NCI-H82 (cell line): ENCODE measurements at regions not wholly inside any gene's neighbourhood (a gene's known extent, or its start where the extent isn't known, plus 50 kb on each side); places are given as distances from the start of the nearest gene placed in this dataset.

Experiments used
- DNase-seq: peaks from one replicate; lab custom pipeline; 2025; lab: John Stamatoyannopoulos, UW

GRCh38 chr6:148104131-148104530 is 238.5 kb upstream of the SASH1 start:
- no peak for DNase-seq

- DNase-seq = no peak
These were observed 236.9 kb upstream of the SASH1 start for GRCh38 chr6:148105695-148106094.

GRCh38 chr6:148107911-148108310 is 234.7 kb upstream of the SASH1 start:
- no peak for DNase-seq

GRCh38 chr6:148109732-148110131 is 232.9 kb upstream of the SASH1 start:
- DNase-seq = peak; percentile 86

- DNase-seq = no peak
These were observed 231.7 kb upstream of the SASH1 start for GRCh38 chr6:148110925-148111324.

DNA sequence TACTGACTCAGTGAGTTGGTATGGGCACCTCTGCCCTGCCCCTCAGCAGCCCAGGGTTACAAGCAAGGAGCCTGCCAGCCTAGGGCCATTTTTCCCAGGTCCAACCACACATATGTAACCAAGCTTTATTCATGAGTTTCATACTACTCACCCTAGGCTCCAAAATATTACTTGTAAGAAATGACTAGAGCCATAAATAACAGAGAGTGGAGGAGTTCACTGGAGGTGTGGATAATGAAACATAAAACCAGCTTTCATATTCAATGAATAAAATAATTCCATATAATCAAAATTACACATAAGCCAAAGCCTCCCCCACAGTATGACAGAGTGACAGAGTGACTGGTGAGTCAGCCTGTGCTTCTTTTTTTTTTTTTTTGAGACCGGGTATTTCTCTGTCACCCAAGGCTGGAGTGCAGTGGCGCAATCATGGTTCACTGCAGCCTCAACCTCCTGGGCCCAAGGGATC is 229.8 kb upstream of the SASH1 start:
- DNase-seq = no peak

DNA sequence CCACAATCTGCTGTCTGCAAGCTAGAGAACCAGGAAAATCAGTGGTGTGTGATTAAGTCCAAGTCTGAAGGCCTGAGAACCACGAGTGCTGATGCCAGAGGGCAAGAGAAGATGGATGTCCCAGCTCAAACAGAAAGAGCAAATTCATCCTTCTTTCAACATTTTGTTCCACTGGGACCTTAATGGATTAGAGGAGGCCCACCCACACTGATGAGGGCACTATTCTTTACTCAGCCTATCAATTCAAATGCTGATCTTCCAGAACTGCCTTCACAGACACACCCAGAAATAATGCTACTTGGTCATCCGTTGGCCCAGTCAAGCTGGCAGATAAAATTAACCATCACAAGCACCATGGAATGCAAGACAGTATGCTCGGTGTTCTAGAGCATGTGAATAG is 226.6 kb upstream of the SASH1 start:
- DNase-seq = no peak

DNA sequence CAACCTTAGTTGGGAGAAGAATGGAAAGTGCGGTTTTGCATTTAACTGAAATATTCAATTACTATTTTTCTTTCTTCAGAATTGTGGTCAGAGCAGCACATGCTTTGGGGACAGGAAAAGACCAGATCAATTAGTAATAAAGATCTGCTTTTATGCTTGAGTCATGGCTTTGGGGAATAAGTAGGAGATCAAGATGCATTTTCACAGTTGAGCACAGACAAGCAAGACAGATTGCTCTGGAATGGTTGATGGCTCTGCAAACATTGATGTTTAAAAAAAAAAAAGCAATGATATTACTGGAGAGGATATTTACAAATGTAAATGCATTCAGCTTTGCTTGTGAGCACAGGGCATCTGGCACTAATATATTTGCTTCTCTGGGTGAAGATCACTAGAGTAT is 224.4 kb upstream of the SASH1 start:
- DNase-seq = no peak

GRCh38 chr6:148128014-148128730 is 214.5 kb upstream of the SASH1 start:
- DNase-seq = no peak

- DNase-seq = no peak
These were observed 208.0 kb upstream of the SASH1 start for GRCh38 chr6:148134592-148134991.

DNA sequence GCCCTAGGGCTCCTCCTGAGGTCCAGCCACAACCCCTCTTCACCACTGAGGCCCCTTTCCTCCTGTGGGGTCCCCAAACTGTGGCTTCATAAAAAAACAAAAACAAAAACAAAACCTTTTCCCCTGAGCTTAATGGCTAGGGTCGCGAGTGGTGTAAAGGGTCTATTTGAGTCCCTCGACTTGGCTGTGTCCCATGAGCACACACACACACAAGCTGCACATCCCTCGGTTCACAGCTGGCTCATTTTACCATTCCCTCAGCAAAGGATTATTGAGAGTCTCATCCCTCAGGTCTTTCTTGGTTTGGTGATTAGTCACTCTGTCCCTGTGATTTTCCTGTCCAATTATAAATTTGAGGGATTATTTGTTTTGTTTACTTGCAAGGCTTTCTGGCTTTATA is 206.1 kb upstream of the SASH1 start:
- DNase-seq = peak; percentile 42

- no peak for DNase-seq
These were observed 205.0 kb upstream of the SASH1 start for GRCh38 chr6:148137652-148138051.

DNA sequence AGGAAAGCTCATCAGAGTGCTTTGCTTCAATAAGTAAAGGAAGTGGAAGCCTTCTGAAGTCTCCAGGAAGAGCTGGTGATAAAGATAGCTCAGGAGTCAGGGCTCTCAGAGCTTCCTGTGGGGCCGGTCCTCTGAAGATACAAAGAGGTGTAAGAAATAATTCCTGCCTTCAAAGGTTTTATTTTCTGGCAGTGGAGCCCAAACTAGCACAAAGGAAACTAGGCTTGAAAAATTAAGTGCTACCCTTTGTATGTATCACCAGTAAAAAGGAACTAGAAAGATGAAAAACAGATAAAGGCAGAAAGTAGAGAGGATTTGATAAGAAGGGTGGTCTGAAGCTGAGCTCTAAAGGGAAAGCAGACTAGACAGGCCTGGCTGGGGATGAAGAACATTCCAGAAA is 204.1 kb upstream of the SASH1 start:
- no peak for DNase-seq

- DNase-seq = no peak
These were observed 201.7 kb upstream of the SASH1 start for GRCh38 chr6:148140772-148141557.

- no peak for DNase-seq
These were observed 199.8 kb upstream of the SASH1 start for GRCh38 chr6:148142821-148143220.

DNA sequence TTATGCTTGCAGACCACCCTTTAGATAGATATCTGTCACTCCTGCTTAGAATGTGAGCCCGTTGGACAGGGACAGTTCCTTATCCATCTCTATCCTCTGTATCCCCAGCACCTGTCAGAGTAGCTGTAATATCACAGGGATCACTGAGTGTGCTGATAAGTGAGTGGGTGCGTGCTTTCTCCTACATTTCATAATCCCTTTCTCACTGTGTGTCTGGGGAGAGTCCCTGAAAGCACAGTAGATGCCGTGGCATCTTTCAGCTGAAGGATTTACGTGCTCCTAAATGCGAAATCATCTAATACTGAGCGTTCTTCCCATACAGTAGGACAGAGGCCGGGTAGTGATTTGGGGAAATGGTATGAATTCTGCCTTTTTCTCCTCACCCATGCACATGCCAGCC is 198.9 kb upstream of the SASH1 start:
- peak; percentile 11 for DNase-seq

DNA sequence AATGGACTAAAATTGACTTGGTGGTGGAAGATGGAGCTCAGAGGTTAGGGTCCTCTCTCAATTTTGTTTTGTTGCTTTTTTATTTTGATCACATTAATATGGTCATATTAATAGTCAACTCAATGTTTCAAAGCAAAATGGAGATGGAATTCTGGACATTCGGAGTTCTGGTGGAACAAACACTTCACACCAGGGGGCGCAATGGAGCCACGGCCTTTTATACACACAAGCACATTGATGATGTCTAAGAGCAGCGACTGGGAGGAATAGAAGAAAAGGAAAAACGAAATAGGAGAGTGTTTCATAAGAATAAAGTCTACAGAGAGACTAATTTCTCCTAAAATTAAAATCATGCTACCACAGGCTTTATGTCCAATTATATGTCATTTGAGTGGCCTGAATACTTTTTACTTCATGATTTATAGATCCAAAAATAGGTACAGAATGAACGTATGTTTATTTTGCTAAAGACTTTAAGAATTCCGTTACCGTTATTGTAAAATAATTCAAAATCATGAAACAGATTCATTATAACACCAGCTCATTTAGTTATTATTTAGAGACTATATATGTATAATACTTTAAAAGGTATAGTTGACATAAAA is 197.6 kb upstream of the SASH1 start:
- peak; percentile 92 for DNase-seq

DNA sequence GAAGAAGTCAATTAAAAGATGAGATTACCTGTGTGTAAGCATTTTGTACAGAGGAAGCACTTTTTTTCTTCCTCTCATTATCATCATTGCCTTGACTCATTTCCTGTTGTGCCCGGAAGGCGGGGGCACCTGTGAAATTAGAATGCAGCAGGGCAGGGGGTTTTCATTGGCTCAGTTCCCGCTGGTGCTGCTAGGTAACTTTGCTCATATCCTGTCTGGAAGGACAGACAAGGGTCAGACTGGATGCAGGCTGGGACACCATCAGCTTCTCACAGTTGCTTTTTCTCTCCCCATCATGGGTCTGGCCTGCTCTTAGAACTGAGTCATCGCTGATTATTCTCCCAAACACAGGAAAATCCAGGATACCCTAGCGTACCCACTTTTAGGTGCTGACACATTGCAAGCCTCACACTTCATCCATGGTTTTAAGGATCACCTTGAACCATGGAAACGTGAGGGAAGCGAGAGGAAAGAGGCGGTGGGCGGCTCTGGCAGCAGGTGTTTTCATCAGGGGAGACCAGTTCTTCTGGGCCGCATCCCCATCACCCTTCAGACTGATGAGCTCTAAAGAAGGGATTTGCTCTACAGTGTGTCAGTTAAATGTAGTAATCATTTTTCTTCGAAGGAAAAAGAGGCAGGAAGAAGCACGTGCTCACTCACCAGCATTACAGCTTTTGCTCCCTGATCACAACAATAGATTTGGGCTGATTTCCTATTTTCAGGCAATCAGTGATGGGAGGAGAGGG is 195.7 kb upstream of the SASH1 start:
- DNase-seq = no peak

DNA sequence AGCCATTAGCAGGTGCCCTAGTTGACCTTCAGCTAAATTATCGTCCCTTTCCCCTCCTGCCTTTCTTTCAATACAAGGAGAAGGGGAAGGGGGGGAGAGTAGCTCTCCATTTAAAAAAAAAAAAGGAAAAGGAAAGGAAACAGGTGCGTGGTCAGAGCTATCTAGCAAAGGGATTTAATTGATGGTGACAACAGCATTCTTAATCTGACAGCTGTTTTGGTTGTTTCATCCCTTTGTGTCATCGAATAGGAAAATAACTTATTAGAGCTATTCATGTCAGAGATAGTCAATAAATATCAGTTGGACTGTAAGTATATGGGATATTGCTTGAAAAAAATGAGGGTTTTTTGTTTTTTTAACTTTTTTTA is 195.2 kb upstream of the SASH1 start:
- peak; percentile 54 for DNase-seq

DNA sequence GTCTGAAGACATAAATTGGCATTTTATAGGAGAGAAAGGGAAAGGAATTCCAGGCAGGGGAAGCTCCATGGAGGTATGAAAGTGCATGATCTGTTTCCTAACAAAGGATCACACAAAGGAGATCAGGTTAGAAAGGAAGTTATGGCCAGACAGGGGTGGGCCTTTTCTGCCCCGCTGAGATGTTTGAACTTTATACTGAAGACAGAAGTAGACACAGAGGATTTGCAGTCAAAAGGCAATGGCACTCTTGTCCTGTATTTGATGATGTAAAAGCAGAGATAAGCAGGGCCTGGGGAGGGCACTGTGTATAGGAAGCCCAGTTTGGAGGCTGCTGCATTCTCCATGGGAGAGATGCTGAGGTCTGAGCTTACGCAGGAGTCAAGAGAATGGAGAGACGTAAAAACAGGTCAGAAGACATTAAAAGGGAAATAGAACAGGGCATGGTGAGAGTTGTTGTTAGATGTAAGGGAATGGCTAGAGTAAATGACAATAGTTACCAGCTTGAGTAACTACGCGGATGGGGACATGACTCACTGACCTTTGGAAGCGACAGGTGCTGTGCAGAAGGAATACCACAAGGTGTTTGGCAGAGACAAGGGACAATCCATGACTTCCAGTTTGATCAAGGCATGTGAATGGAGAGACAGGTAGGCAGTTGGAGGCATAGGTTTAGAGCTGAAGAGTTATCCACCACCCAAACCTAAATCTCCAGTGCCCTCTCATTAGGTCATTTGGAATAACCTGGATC is 190.6 kb upstream of the SASH1 start:
- DNase-seq = no peak

DNA sequence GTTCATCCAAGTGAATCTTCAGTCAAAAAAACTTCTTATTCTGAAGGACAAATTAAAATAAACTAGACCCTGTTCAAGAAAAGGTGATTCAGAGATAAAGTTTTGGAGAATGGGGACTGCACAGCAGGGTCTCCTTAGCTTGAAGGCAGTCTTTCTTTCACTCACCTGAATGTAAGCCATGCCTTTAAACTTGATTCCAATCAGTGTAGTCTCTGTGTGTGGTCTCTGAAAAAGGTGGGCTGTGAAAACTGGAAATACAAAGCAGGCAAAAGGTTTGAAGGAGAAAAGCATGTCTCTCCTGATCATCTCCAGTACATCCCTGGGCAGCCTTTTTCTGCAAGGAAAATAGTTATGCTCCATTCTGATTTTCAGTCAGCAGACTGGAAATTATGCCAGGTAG is 188.0 kb upstream of the SASH1 start:
- DNase-seq = no peak

- DNase-seq = no peak
These were observed 187.3 kb upstream of the SASH1 start for GRCh38 chr6:148155293-148155692.
